ENCODE measurements at regions not wholly inside any gene's neighbourhood (a gene's known extent, or its start where the extent isn't known, plus 50 kb on each side); places are given as distances from the start of the nearest gene placed in this dataset.
"Not testable (repeated sequence)": the region's sequence is repeated elsewhere in the genome, so short reads cannot be mapped to it uniquely, and the experiment has no call there.

DNA sequence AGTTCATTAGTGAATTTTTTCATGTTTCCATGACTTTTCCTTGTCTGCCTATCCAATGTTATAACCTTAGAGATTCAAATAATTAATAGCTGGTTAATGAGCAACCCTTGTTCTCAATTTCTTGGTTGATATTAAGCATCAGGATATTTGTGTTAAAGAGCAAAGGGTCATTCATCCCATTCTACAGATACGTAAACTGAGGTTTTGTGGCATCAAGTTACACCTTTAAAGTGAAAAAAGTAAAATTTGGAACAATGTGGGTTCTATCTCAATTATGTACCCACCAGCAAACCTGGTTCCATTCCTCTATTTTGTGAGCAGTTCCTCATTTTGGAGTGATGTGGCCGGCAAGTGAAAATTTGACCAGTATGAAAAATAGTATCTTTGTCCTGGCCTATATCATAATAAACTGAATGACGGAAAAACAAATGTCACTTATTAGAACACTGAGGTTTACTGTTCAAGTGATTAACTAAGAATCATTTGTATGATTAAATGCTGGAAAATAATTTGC is 220.5 kb upstream of the ATP5MC3 start:
- no peak for DNase-seq

DNA sequence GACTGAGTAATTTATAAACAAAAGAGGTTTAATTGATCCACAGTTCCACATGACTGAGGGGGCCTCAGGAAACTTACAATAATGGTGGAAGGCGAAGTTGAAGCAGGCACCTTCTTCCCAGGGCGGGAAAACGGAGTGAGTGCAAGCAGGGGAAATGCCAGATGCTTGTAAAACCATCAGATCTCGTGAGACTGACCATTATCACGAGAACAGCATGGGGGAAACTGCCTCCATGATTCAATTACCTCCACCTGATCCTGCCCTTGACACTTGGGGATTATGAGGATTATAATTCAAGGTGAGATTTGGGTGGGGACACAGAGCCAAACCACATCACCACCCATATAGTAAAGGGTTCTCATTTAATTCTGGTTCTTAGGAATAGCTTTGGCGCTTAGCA is 219.5 kb upstream of the ATP5MC3 start:
- no peak for DNase-seq

DNA sequence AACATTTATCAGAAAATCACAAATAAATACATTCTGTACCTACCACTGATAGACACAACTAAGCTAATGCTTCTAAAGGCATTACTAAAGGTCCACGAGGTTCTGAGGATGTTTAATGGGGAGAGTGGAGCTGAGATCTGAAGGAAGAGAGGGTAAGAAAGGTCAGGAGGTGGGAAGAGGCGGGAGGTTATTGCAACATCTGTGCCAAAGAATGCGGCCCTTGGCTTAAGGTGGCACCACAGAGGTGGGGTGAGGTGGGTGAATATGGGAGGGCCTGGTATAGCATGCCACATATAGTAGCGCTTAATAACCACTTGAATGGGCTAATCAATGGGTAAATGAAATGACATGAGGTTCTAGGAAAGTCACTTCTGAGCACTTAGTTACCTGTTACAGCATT is 217.8 kb upstream of the ATP5MC3 start:
- DNase-seq, result no peak

DNA sequence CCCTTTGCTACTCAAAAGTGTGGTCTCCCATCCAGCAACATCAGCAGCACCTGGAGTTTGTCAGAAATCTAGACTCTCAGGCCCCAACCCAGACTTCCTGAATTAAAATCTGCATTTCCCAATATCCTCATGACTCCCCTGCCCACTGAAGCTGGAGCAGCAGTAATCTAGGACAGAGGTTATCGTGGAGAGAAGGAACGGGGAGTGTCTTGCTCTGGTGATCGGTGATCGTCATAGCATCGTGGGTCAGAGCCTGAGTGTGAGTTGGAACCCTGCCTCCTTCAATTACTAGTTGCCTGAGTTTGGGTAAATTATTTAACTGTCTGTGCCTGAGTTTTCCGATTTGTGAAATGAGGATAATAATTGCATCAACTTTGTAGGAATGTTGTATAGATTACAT is 217.3 kb upstream of the ATP5MC3 start:
- no peak for DNase-seq

DNA sequence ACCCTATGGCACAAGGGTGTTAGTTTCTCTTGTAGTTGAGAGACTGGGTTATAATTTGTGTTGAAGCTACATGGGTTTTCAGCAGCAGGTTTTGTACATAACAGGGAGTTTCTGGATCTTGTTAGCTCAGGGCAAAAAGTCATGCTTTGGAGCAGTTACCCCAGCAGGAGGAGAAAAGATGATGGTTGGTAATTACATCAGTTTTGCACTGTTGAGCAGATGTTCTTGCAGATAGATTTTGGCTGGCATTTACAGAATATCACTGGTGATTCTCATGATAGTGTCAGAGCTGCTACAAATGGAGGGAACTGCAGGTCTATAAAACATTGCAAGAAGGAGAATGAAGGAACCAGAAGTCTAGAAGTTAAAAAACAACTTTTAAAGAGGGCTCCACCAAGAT is 215.2 kb upstream of the ATP5MC3 start:
- DNase-seq, result no peak

DNA sequence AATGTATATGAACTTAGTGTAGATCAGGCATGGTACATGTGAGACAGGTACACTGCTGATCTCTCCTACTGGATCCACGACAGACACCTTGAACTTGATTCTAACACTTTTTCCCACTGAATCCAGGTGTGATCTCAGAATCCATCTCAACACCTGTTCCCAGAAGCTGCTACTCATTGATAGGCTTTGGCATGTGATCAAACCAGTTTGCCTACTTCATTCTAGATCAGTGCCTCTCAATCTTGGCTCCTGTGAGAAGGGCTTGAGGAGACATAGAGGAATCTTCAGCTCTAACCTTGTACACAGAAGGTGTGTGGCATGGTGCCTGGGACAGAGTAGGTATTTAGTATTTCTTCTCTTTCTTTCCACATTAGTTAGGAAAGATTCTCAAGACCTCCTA is 212.3 kb upstream of the ATP5MC3 start:
- DNase-seq, result no peak

DNA sequence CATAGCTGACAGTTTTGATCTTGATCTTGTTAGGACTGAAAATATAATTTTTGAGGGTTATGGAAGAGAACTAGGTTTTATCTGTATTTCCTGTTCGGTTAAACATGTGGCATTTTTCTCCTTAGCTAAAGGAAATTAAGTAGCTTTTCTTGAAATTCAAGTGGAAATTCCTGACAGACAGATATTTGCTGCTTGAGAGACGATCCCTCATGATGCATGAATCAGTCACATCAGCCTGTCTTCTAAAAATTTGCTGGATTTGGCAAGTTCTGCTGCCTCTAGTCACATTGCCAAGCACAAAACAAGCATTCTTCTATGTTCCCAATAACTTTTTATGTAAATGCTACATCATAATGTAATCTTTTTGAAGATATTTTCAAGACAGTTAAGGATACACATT is 201.8 kb upstream of the ATP5MC3 start:
- no peak for DNase-seq

DNA sequence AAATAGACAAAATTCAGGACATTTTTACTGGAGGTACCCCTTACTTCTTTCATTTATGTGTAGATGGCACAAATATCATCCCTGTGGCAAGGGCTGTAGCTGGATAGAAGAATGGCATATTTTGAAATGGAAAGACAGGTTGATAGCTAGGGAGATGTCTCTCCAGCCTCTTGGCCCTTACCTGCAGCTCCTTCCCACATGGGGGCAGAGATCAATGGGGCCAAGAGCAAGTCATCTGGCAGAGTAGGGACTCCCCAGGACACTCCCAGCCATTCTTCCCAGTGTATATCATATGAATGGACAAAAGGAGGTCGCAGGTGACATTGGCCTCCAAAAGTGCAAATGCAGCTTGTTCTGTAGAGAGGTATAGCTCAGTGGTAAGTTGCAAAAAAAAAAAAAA is 192.2 kb upstream of the ATP5MC3 start:
- no peak for DNase-seq

DNA sequence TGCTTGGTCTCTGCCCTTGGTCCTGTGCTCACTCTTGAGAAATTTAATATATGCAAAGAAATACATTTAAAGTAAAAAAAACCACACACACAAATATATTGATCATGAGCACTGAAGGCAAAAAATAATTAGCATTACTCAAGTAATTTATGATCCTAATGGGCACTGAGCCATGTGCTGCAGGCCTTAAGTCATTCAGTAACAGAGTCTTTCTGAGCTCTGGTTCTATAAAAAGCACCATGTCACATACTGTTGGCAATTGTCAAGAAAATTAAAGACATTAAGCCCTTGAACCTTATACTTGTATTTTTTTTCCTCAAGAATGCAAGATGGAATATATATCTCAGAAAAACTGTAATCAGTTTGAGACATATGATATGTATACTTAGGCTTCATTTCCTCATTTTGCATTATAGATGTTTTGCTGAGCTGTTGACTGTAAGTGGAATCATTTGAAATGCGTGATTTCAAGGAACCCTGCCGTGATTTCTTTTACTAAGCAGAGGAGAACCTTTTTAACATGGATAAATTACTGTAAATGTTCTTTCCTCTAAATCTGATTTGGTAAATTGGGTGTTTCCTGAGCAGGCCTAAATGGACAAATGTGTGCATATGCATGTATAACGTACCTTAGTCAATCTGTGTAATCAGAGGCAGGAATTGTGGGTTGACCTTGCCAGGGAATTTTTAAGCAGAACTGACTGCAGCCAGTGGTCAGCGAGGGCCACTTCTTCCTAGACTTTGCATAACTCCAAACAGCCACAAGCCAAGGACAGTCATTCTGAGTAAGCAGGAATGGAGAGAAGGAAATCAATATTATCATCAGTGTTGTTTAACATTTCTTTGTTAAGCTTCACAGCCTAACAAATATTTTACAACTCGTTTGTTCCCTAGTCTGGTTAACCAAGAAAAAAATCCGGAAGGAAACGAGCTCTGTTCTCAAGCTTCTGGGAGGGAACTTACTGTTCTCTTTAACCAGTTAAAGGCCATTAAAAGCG is 191.5 kb upstream of the ATP5MC3 start:
- DNase-seq, result no peak

DNA sequence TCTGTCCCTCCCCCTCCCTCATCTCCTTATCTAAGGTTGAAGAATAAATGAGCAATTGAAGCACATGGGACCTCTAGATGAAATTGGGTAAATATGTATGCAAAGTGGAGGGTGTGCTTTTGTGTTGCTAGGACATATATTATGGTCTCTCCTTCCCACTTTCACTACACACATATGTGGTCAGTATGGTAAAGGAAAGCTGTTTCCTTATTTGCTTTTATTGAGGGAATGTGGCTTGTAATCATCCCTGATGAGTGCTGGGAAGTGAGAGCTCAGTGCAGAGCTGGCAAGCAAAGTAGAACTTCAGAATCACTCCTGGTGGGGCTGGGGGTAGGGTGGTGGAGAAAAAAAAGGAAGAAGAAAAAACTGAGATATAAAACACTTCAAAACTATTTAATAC is 189.9 kb upstream of the ATP5MC3 start:
- no peak for DNase-seq

DNA sequence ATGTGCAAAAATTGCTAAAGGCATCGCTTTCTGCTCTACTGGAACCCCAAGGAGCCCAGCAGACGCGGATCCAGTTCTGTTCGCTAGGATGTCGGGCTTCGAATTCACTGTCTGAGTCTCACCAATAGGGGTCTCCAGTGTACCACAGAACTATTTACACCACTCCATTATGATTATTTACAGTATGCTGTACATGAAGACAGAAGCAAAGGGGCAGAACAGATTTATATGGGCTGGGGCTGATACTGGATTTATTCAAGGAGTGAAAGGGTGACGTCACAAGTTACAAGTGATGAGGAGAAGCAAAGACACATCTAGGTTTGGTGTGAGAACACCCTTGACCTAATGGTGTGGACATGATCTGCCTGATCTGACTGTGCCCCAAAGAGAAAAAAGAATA is 185.3 kb upstream of the ATP5MC3 start:
- peak; percentile 79 for DNase-seq

DNA sequence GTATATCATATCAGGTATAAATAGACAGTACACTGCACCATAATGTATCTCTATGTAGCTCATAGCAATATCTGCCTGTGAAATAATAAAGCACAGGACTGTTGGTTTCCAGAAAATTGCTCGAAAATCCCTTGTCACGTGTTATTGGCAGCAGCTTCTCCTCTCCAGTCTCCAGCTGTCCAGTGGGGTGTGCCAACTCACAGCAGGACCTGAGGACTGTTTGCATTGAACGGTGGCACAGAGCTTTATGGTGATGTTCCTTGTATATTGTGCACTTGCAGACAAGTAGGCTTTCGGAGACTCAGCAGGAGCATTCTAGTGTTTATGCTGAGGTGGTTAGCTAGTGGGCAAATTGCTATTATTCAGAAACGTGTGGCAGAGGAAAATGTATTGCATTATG is 182.2 kb upstream of the ATP5MC3 start:
- no peak for DNase-seq

DNA sequence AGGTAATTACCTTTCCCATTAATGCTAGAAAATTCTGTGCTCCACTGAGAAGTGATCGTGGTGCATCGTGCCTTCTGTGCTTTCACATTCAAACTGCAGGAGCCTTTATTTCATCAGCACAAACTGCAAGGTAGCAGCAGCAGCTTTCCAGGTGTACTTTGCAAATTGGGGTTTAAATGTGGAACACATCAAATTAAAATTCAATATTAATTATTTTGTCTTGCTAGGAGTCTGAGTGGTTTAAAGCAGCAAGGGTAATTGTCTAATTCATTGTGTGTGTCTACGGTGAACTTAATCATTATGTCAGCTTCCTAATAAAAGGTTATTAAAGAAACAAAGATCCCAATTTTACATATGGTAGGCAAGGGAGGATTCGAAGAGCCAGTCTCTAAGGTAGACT is 180.8 kb upstream of the ATP5MC3 start:
- no peak for DNase-seq

DNA sequence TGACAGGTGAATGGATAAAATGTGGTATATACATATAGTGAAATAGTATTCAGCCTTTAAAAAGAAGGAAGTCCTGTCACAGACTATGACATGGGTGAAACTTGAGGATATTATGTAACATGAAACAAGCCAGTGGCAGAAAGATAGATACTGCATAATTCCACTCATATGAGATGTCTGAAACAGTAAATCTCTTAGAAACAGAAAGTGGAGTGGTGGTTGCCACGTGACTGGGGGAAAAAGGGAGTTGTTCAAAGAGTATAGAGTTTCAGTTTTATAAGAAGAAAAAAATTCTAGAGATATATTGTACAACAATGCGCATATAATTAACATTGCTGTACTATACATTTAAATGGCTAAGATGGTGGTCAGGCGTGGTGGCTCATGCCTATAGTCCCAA is 178.2 kb upstream of the ATP5MC3 start:
- no peak for DNase-seq

DNA sequence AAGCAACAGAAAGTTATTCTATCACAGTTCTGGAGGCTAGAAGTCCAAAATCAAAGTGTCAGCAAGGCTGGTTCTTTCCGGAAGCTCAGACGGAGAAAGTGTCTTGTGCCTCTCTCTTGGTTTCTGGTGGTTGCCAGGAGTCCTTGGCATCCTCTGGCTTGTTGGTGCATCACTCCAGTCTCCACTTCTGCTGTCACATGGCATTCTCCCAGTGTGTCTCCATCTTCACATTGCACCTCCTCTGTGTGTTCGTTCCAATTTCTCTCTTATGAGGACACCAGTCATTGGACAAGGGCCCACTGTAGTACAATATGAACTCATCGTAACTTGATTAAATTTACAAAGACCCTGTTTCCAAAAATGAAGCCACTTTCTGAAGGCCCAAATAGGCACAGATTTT is 175.4 kb upstream of the ATP5MC3 start:
- DNase-seq, result no peak

DNA sequence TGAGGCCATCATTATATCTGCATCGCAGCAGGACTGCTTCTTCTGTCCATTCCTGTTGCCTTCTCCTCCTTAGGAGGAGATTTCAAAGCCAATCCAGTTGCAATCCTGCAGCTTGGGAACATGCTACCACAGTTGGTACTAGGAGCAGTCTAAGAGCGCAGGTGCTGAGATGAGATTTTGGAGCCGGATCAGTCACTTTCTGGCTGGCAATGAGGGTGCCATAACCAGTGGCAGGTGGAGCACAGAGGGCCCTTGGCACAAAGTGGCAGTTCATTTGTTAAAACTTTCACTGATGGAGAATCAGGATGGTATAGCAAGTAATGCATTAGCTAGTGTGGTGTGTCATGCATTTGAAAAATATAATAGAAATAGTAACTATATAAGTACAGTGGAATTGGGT is 173.7 kb upstream of the ATP5MC3 start:
- no peak for DNase-seq

DNA sequence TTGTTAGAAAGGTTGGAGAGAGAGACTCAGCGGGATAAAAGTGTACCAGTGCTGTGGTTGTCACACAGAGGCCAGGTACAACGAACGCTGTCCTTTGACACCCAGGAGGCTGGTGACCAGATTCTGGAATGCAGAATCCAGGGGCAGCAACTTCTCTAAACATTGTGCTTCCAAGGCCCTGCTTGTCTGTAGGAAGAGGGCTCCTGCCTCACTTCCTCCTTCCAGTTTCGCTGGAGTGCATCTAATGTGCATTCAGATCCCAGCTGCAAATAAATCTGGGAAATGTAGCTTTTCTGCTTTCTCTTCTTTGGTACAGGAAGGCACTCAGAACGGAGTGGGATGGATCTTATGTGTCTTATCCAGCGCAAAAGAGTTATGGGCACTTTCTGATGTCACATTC is 171.8 kb upstream of the ATP5MC3 start:
- no peak for DNase-seq

DNA sequence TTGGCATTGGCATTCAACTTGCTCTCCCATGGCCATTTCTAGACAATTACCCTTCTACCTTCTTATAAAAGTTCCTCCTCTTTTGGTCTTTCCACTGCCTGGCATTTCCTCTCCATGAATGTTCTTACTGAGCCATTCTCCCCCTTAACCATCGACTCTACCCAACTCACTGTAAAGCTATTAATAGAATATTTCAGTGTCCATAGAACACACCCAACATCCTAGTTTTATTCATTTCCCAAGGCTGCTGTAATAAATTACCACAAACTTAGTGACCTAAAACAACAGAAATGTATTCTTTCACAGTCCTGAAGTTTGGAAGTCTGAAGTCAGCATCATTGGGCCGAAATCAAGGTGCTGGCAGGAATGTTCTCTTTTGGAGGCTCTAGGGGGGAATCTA is 170.0 kb upstream of the ATP5MC3 start:
- no peak for DNase-seq

DNA sequence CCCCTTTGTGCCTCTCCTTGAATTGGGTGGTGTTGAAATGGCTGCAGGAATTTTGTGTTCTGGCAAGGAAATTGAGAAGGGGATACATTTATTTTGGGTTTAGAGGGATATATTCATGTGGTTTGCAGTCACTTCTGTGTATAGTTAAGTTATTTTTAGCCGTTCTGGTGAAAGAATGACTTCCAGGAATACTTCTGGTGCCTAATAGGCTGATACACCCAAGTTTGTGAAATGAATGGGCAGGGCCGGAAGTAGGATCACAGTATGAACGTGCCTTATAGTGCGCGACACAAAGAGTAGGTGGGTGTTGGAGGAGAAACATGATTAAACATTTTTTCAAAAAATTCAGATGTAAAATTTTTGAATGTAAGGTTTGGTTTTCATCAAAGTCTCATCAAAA is 168.6 kb upstream of the ATP5MC3 start:
- DNase-seq, result no peak

DNA sequence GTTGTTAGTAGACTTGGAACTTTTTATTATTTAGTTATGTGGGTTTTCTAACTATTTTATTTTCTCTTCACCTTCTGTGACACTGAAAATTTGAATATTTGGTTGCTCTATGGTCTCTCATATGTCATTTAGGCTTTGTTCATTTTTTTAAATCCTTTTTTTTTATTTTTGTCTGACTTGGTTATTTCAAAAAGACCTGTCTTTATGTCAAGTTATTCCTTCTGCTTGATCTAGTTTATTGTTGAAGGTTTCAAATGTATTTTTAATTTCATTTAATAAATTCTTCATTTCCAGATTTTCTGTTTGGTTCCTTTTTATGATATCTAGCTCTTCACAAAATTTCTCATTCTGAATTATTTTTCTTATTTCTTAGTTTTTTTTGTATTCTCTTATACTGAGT is 160.6 kb upstream of the ATP5MC3 start:
- DNase-seq, result no peak

DNA sequence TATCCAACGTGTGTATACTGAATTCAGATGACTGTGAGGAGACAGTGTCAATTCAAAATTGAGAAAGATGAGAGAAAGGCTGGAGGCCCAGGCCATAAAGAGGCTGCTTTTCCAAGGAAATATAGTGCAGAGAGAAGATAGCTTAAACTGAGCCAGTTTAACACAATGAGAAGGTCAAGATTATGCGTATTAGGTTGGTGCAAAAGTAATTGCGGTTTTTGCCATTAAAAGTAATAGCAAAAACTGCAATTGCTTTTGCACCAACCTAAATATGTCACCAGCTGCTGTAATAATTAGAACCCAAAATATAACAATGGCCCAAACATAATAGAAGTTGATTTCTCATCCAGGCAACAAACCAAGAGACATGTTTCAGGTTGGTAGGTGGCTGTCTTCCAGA is 148.7 kb upstream of the ATP5MC3 start:
- no peak for DNase-seq

DNA sequence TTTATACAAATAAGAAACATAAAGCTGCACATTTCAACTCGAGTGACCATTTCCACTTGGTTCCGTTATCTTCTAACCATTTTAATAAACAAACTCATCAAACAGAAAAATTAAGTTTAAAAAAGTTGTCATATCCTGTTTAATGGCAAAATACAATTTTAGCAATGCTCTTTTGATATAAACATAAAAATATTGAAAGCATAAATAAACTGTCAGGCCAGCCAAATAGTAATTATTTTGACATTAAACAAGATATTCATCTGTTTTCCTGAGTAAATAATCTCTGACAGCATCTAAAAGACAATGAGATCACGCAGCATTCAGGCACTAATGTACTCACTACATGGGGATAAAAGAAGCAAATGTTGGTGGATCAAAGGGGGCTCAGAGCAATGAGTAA is 145.3 kb upstream of the ATP5MC3 start:
- no peak for DNase-seq

DNA sequence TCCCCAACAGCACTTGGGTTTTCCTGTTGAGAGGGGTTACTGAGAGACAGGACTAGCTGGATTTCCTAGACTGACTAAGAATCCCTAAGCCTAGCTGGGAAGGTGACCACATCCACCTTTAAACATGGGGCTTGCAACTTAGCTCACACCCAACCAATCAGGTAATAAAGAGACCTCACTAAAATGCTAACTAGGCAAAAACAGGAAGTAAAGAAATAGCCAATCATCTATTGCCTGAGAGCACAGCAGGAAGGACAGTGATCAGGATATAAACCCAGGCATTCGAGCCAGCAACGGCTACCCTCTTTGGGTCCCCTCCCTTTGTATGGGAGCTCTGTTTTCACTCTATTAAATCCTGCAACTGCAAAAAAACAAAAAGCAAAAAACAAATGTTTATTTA is 144.7 kb upstream of the ATP5MC3 start:
- DNase-seq, result not testable (repeated sequence)

DNA sequence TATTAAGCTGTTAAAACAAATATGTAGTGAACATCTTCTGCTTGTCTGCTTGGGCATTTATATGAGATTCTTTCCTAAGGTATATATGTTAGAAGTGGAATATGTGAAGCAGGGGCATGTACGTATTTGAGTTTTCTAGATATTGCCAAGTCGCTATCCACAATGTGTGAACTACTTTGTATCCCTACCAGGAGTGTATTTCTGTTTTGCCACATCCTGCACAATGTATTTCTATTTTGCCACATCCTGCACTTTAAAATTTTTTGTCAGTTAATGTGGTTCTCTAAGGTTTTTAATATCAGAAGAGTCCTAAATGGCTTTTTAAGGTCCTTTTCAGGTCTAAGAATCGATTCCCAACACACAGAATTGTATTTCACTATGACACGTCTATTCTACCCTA is 141.7 kb upstream of the ATP5MC3 start:
- DNase-seq, result no peak

DNA sequence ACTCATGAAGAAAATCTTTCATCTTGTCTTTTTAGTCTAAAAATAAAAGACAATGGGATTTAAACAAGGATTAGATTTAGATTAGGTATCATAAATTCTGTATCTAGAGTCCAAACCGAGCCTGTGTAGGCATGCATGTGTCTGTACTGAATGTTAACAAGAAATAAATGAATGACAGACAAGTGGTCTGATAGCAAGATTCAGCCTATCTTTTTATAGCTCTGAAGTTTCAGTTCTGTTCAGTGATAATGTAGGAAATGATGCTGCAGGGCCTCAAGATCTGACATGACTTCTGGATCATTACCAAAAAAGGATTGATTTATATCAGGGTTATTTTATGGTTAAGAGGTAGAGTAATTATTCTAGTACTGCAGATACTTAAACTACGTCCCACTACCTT is 137.0 kb upstream of the ATP5MC3 start:
- DNase-seq, result no peak
